DND-41 (cell line): ENCODE measurements at regions not wholly inside any gene's neighbourhood (a gene's known extent, or its start where the extent isn't known, plus 50 kb on each side); places are given as distances from the start of the nearest gene placed in this dataset.

Experiments
- CTCF ChIP-seq: IDR thresholded peaks from 2 replicates; pipeline ENCODE4 v1.5.1; 2012; ENCODE audit warnings: borderline replicate concordance, low read length, moderate library complexity, mild to moderate bottlenecking; ENCODE audit not compliant: poor library complexity, severe bottlenecking; ENCODE audit errors: extremely low read depth
- EZH2 ChIP-seq: IDR thresholded peaks from 3 replicates; pipeline ENCODE4 v1.6.1; 2012; ENCODE audit warnings: borderline replicate concordance, low read depth, mild to moderate bottlenecking, moderate library complexity, low read length, inconsistent platforms; ENCODE audit not compliant: severe bottlenecking

- no peak for TF ChIP-seq CTCF
- TF ChIP-seq EZH2, result no peak
These were observed 218.8 kb downstream of the RAB11FIP4 start for GRCh38 chr17:31609996-31610910.
